ENCODE measurements at regions not wholly inside any gene's neighbourhood (a gene's known extent, or its start where the extent isn't known, plus 50 kb on each side); places are given as distances from the start of the nearest gene placed in this dataset.

DNA sequence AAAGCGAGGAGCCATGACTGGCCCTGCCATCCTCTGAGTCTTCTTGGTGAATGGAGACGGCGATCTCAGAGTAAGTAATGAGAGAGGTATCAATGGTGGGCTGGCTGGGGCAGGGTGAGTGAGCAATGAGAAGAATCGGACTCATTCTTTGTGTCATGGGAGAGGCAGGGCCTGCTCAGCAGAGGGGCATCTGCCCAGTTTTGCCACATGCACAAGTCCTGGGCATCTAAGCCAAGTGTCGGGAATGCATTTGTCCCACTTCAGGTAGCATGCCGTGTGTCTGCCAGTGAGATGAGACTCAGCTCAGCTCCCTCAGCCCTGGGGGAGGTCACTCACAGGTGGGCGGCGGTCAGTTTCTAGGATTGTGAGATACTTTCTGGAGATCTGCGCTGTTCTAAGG, 791.0 kb upstream of the RAB6C start:
- DNase-seq (ENCODE audit: low read depth in 6 of 9, low spot score in 9 of 9) = no peak
- H3K27me3 ChIP-seq (ENCODE audit: control insufficient read depth in 2 of 2, insufficient read depth in 1 of 2, low read length in 1 of 2) = peaks cover 0 to 2% of the 10 kb centered on the region in 2 donors
- 94% methylated on average over 9 of the region's 9 CpGs for WGBS

DNA sequence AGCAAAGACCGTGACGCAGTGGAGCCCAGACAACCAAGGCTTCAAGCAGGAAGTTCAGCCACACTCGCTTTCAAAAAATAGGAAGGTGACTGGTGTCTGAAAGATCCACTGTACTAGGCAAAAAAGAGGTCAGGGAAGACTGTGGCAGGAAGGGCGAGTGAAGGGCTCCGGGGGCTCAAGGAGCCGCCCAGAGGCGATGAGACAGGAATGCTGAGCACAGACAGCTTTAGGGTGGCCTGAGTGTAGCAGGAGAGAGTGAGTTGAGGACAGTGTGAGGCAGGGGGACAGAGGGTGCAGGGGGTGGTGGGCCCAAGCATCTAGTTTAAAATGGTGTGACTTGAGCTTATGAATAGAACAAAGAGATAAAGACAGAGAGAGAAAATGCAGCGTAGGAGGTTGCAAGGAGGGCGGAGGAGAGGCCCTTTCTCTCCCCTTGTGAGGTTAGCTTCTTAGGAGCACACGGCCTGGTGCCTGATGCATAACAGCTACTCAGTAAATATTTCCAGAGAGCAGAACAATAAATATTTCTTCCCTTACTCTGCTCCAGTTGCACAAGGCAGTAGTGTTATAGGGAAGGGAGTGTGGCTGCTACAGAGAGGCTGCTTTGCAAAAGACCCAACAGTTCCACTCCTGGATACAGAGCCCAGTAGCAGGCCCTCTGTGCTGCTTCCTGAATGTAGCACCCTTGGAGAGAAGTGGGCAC, 789.7 kb upstream of the RAB6C start:
- Histone ChIP-seq H3K27ac (ENCODE audit: low read depth in 1 of 2, low read length in 1 of 2) (no peak overlapping the region), H3K4me3 (ENCODE audit: low read length in 2 of 2) (no peak overlapping the region), H3K4me1 (ENCODE audit: control insufficient read depth in 2 of 2, insufficient read depth in 2 of 2, low read length in 2 of 2) (no peaks in the 10 kb centered on the region)

More for the DNA sequence above, 791.0 kb upstream of the RAB6C start:
- Histone ChIP-seq H3K9me3 (ENCODE audit: control insufficient read depth in 2 of 2, insufficient read depth in 1 of 2, low read length in 1 of 2) (no peaks in the 10 kb centered on the region), H3K27ac (ENCODE audit: low read depth in 1 of 2, low read length in 1 of 2) (no peak overlapping the region), H3K4me1 (ENCODE audit: control insufficient read depth in 2 of 2, insufficient read depth in 2 of 2, low read length in 2 of 2) (no peaks in the 10 kb centered on the region), H3K4me3 (ENCODE audit: low read length in 2 of 2) (no peak overlapping the region), H3K36me3 (ENCODE audit: control insufficient read depth in 2 of 2, insufficient read depth in 2 of 2, low read length in 1 of 2) (no peaks in the 10 kb centered on the region)

DNA sequence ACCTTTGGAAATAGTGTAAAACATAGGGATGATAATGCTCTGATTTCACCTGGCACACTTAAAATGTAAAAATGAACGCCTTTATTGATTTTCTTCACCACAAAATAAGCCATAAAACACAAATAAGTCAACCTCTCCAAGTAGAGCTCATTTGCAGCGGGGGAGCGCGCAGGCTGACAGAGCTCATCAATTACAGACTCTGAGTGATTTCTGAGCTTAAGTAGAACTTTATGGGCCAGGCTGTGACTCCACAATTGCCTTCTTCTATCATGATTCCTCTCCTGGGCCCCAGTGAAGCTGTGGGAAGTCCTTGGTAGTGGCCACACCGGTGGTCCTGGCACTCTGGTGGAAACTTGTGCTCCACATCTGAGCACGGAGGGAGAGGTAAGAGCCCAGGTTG, 789.0 kb upstream of the RAB6C start:
- no peaks in the 10 kb centered on the region for H3K9me3 ChIP-seq (ENCODE audit: control insufficient read depth in 2 of 2, insufficient read depth in 1 of 2, low read length in 1 of 2)
- WGBS = 99% methylated on average over 6 of the region's 6 CpGs
- no peaks in the 10 kb centered on the region for H3K36me3 ChIP-seq (ENCODE audit: control insufficient read depth in 2 of 2, insufficient read depth in 2 of 2, low read length in 1 of 2)
- H3K27me3 ChIP-seq (ENCODE audit: control insufficient read depth in 2 of 2, insufficient read depth in 1 of 2, low read length in 1 of 2) = peaks cover 0 to 2% of the 10 kb centered on the region in 2 donors
- no peak for DNase-seq (ENCODE audit: low read depth in 6 of 9, low spot score in 9 of 9)
- no peak overlapping the region for H3K27ac ChIP-seq (ENCODE audit: low read depth in 1 of 2, low read length in 1 of 2)
- no peaks in the 10 kb centered on the region for H3K4me1 ChIP-seq (ENCODE audit: control insufficient read depth in 2 of 2, insufficient read depth in 2 of 2, low read length in 2 of 2)
- no peak overlapping the region for H3K4me3 ChIP-seq (ENCODE audit: low read length in 2 of 2)

More for the DNA sequence above, 789.7 kb upstream of the RAB6C start:
- Histone ChIP-seq H3K9me3 (ENCODE audit: control insufficient read depth in 2 of 2, insufficient read depth in 1 of 2, low read length in 1 of 2) (no peaks in the 10 kb centered on the region), H3K27me3 (ENCODE audit: control insufficient read depth in 2 of 2, insufficient read depth in 1 of 2, low read length in 1 of 2) (peaks cover 0 to 2% of the 10 kb centered on the region in 2 donors), H3K36me3 (ENCODE audit: control insufficient read depth in 2 of 2, insufficient read depth in 2 of 2, low read length in 1 of 2) (no peaks in the 10 kb centered on the region)
- WGBS = 90% methylated on average over 10 of the region's 10 CpGs
- no peak for DNase-seq (ENCODE audit: low read depth in 6 of 9, low spot score in 9 of 9)

DNA sequence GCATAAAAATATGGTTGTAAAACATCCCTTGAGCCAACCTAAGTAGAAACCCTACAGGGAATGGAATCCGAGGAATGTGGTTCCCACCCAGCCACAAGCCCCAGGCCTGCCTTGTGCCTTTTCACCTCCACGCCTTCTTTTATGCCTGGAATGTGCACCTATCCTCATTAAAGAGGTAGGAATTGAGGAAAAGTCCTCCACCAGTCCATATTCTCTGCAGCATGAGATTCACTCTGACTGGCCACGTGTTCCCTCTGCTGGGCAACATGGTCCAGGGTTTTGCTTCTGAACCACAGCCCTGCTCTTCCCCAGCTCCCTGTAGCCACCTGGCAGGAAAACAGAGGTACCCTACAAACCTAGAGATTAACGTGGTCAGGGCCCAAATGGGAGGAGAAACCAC, 787.9 kb upstream of the RAB6C start:
- Histone ChIP-seq H3K9me3 (ENCODE audit: control insufficient read depth in 2 of 2, insufficient read depth in 1 of 2, low read length in 1 of 2) (no peaks in the 10 kb centered on the region), H3K4me1 (ENCODE audit: control insufficient read depth in 2 of 2, insufficient read depth in 2 of 2, low read length in 2 of 2) (no peaks in the 10 kb centered on the region), H3K4me3 (ENCODE audit: low read length in 2 of 2) (no peak overlapping the region), H3K27me3 (ENCODE audit: control insufficient read depth in 2 of 2, insufficient read depth in 1 of 2, low read length in 1 of 2) (no peaks in the 10 kb centered on the region), H3K36me3 (ENCODE audit: control insufficient read depth in 2 of 2, insufficient read depth in 2 of 2, low read length in 1 of 2) (no peaks in the 10 kb centered on the region), H3K27ac (ENCODE audit: low read depth in 1 of 2, low read length in 1 of 2) (no peak overlapping the region)
- WGBS = 75% methylated on average over 4 of the region's 4 CpGs
- DNase-seq (ENCODE audit: low read depth in 6 of 9, low spot score in 9 of 9) = no peak

DNA sequence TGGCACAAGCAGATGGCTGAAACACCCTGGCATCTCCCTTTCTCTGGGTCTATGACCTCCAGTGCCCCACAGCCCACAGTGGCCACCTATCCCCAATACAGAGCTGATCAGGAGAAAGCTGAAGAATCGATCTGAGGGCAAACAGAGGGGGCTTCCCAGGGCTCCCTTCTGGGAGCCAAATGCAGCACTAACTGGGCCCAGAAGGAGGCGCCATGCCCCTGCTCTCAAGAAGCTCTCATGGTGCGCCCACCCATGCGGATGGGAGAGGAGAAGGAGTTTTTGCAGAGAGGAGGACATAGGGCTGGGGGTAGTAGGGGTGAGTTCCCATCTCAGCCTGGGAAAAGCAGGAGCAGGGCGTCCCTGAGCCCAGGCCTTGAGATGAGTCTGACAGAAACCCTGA, 787.3 kb upstream of the RAB6C start:
- no peaks in the 10 kb centered on the region for H3K4me1 ChIP-seq (ENCODE audit: control insufficient read depth in 2 of 2, insufficient read depth in 2 of 2, low read length in 2 of 2)
- no peak overlapping the region for H3K4me3 ChIP-seq (ENCODE audit: low read length in 2 of 2)
- no peaks in the 10 kb centered on the region for H3K36me3 ChIP-seq (ENCODE audit: control insufficient read depth in 2 of 2, insufficient read depth in 2 of 2, low read length in 1 of 2)
- 96% methylated on average over 5 of the region's 5 CpGs for WGBS
- no peak overlapping the region for H3K27ac ChIP-seq (ENCODE audit: low read depth in 1 of 2, low read length in 1 of 2)
- no peaks in the 10 kb centered on the region for H3K27me3 ChIP-seq (ENCODE audit: control insufficient read depth in 2 of 2, insufficient read depth in 1 of 2, low read length in 1 of 2)
- no peak for DNase-seq (ENCODE audit: low read depth in 6 of 9, low spot score in 9 of 9)
- H3K9me3 ChIP-seq (ENCODE audit: control insufficient read depth in 2 of 2, insufficient read depth in 1 of 2, low read length in 1 of 2) = no peaks in the 10 kb centered on the region

DNA sequence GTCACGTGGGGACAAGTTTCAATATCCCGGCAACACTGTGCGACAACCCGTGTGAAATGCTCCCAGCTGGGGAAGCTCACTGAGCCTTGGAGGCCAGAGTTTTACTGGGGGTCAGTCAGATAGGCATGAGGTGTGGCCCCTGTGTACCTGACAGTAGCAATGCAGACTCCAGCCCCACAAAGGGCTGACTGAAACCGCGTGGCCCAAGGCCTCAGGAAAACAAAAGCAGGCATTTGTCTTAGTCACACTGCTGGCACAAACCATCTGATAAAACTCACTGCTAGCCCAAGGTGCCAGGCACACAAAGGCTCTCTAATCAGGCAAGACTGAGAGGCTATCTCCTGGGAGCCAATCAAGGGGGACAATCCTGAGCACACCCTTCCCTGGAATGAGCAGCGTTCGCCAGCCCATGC, 786.6 kb upstream of the RAB6C start:
- no peaks in the 10 kb centered on the region for H3K27me3 ChIP-seq (ENCODE audit: control insufficient read depth in 2 of 2, insufficient read depth in 1 of 2, low read length in 1 of 2)
- no peak for DNase-seq (ENCODE audit: low read depth in 6 of 9, low spot score in 9 of 9)
- H3K36me3 ChIP-seq (ENCODE audit: control insufficient read depth in 2 of 2, insufficient read depth in 2 of 2, low read length in 1 of 2) = no peaks in the 10 kb centered on the region
- no peaks in the 10 kb centered on the region for H3K9me3 ChIP-seq (ENCODE audit: control insufficient read depth in 2 of 2, insufficient read depth in 1 of 2, low read length in 1 of 2)
- H3K4me3 ChIP-seq (ENCODE audit: low read length in 2 of 2) = no peak overlapping the region
- H3K27ac ChIP-seq (ENCODE audit: low read depth in 1 of 2, low read length in 1 of 2) = no peak overlapping the region
- H3K4me1 ChIP-seq (ENCODE audit: control insufficient read depth in 2 of 2, insufficient read depth in 2 of 2, low read length in 2 of 2) = no peaks in the 10 kb centered on the region
- WGBS = 98% methylated on average over 8 of the region's 8 CpGs

DNA sequence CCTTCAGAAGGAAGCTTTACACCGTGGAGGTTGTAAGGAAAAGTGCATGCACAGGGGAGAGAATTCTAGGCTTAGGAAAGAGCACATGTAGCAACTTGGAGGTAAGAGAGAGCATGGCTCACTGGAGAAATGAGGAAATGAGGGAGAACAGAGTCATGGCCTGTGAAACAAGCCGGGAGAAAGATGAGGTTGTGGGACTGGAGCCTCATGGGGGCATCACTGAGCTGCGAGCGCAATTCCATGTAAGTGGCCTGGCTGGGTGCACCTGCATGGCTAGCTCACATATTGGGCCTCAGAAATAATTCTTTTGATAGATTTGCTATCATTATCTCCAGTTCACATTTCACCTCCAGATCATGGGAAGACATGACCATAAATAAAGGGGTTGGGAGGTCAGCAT, 785.5 kb upstream of the RAB6C start:
- H3K9me3 ChIP-seq (ENCODE audit: control insufficient read depth in 2 of 2, insufficient read depth in 1 of 2, low read length in 1 of 2) = no peaks in the 10 kb centered on the region
- no peak for DNase-seq (ENCODE audit: low read depth in 6 of 9, low spot score in 9 of 9)
- no peaks in the 10 kb centered on the region for H3K27me3 ChIP-seq (ENCODE audit: control insufficient read depth in 2 of 2, insufficient read depth in 1 of 2, low read length in 1 of 2)
- H3K4me3 ChIP-seq (ENCODE audit: low read length in 2 of 2) = no peak overlapping the region
- H3K27ac ChIP-seq (ENCODE audit: low read depth in 1 of 2, low read length in 1 of 2) = no peak overlapping the region
- WGBS = 72% methylated on average over 4 of the region's 4 CpGs
- H3K36me3 ChIP-seq (ENCODE audit: control insufficient read depth in 2 of 2, insufficient read depth in 2 of 2, low read length in 1 of 2) = no peaks in the 10 kb centered on the region
- H3K4me1 ChIP-seq (ENCODE audit: control insufficient read depth in 2 of 2, insufficient read depth in 2 of 2, low read length in 2 of 2) = no peaks in the 10 kb centered on the region

DNA sequence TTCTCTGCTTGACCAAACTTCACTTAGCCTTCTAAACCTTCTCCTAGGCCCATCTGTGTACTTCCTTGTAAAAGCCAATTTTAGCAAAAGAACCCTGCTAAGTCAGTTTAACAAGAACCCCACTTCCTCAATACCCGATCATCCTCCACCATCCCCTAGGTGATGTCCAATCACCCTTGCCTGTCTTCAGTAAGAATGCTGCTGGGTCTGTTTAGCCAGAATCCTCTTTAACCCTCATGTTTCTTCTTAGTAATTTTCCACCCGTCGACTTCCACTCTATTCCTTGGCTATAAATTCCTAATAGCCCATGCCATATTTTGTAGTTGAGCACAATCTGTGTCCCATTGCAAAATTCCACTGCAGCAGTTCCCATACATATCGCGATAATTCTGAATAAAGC, 780.0 kb upstream of the RAB6C start:
- Histone ChIP-seq H3K4me1 (ENCODE audit: control insufficient read depth in 2 of 2, insufficient read depth in 2 of 2, low read length in 2 of 2) (no peaks in the 10 kb centered on the region), H3K36me3 (ENCODE audit: control insufficient read depth in 2 of 2, insufficient read depth in 2 of 2, low read length in 1 of 2) (no peaks in the 10 kb centered on the region), H3K9me3 (ENCODE audit: control insufficient read depth in 2 of 2, insufficient read depth in 1 of 2, low read length in 1 of 2) (no peaks in the 10 kb centered on the region), H3K27me3 (ENCODE audit: control insufficient read depth in 2 of 2, insufficient read depth in 1 of 2, low read length in 1 of 2) (no peaks in the 10 kb centered on the region), H3K27ac (ENCODE audit: low read depth in 1 of 2, low read length in 1 of 2) (no peak overlapping the region), H3K4me3 (ENCODE audit: low read length in 2 of 2) (no peak overlapping the region)
- DNase-seq (ENCODE audit: low read depth in 6 of 9, low spot score in 9 of 9) = no peak
- WGBS = 83% methylated on average over 5 of the region's 5 CpGs

DNA sequence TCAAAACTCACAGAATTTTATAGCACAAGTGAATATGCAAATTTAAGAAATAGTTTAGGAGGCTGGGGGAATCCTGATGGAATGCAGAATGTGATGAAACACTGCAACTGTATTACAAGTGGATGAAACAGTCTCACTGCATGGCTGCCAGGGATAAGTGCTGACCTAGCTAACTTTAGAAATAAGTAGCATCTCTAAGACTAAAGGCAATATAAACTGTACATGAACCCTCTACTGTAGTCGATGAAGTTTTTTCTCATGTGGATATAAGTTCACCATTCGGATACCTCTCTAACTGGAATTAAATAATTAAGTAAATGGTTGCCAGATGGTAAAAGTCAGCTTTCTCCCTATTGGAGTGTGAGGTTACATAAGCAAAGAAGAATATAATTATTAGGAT, 777.8 kb upstream of the RAB6C start:
- 97% methylated on average over 2 of the region's 2 CpGs for WGBS
- Histone ChIP-seq H3K4me1 (ENCODE audit: control insufficient read depth in 2 of 2, insufficient read depth in 2 of 2, low read length in 2 of 2) (no peaks in the 10 kb centered on the region), H3K27me3 (ENCODE audit: control insufficient read depth in 2 of 2, insufficient read depth in 1 of 2, low read length in 1 of 2) (no peaks in the 10 kb centered on the region), H3K9me3 (ENCODE audit: control insufficient read depth in 2 of 2, insufficient read depth in 1 of 2, low read length in 1 of 2) (no peaks in the 10 kb centered on the region), H3K27ac (ENCODE audit: low read depth in 1 of 2, low read length in 1 of 2) (no peak overlapping the region), H3K4me3 (ENCODE audit: low read length in 2 of 2) (no peak overlapping the region), H3K36me3 (ENCODE audit: control insufficient read depth in 2 of 2, insufficient read depth in 2 of 2, low read length in 1 of 2) (no peaks in the 10 kb centered on the region)
- no peak for DNase-seq (ENCODE audit: low read depth in 6 of 9, low spot score in 9 of 9)

Data from thymus (tissue), 11 donors.